ENCODE measurements at regions not wholly inside any gene's neighbourhood (a gene's known extent, or its start where the extent isn't known, plus 50 kb on each side); places are given as distances from the start of the nearest gene placed in this dataset.

DNA sequence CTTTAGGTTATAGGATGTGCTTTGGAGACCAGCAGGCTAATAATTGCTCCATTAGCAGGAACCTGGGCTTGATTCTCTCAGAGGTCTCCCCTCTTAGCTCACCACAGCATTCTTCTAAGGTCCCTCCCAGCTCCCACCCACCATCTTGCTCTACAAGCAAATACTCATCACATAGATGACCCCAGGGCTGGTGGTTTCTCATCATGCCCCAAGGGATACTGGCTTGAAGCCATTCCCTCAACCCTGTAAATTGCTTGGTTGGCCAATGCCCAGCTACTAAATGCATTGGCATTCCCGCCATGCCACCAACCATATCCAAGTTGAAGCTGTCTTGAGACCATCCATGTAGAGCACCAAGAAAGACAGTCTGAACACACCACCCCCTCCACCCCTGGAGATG, 130.2 kb upstream of the NCAM1 start:
- TF ChIP-seq CTCF (IDR thresholded peaks at IDR 0.05; ENCODE audit: low read depth, low read length, poor library complexity, severe bottlenecking) (no peak), EZH2phosphoT487 (IDR thresholded peaks at IDR 0.05; ENCODE audit: borderline replicate concordance, low read length) (no peak)

All from DOHH2 (cell line).